GM21576 (cell line): ENCODE measurements at regions not wholly inside any gene's neighbourhood (a gene's known extent, or its start where the extent isn't known, plus 50 kb on each side); places are given as distances from the start of the nearest gene placed in this dataset.
A peak's percentile ranks its signal among the peaks of the same experiment; 100 is the strongest.

ENCODE experiments used
- ATAC-seq: cut with Tn5 transposase; IDR thresholded peaks from one replicate; pipeline ENCODE4 v1.9.1; 2021; ENCODE audit warnings: mild to moderate bottlenecking, moderate library complexity; ENCODE audit not compliant: unreplicated experiment

GRCh38 chr21:41037936-41038335, 130.0 kb upstream of the BACE2 start:
- ATAC-seq: no peak

GRCh38 chr21:41043014-41043413, 124.9 kb upstream of the BACE2 start:
- ATAC-seq: no peak

GRCh38 chr21:41045534-41046268, 122.3 kb upstream of the BACE2 start:
- ATAC-seq: no peak

GRCh38 chr21:41048145-41048544, 119.8 kb upstream of the BACE2 start:
- no peak for ATAC-seq

GRCh38 chr21:41048623-41049022, 119.3 kb upstream of the BACE2 start:
- ATAC-seq: no peak

GRCh38 chr21:41052820-41053555, 115.0 kb upstream of the BACE2 start:
- no peak for ATAC-seq

- no peak for ATAC-seq
These were observed 113.9 kb upstream of the BACE2 start for GRCh38 chr21:41054018-41054578.

GRCh38 chr21:41055266-41055665, 112.7 kb upstream of the BACE2 start:
- ATAC-seq: no peak

- ATAC-seq: no peak
These were observed 108.1 kb upstream of the BACE2 start for GRCh38 chr21:41059871-41060270.

GRCh38 chr21:41061701-41062100, 106.3 kb upstream of the BACE2 start:
- ATAC-seq: no peak

- no peak for ATAC-seq
These were observed 103.6 kb upstream of the BACE2 start for GRCh38 chr21:41064334-41064791.

- no peak for ATAC-seq
These were observed 103.0 kb upstream of the BACE2 start for GRCh38 chr21:41064951-41065350.

GRCh38 chr21:41065539-41065938, 102.4 kb upstream of the BACE2 start:
- ATAC-seq: no peak

GRCh38 chr21:41066086-41066938, 101.6 kb upstream of the BACE2 start:
- ATAC-seq: no peak

GRCh38 chr21:41067709-41068108, 100.3 kb upstream of the BACE2 start:
- ATAC-seq: no peak

- ATAC-seq: no peak
These were observed 99.5 kb upstream of the BACE2 start for GRCh38 chr21:41068496-41068895.

- peak; percentile 47 for ATAC-seq
These were observed 98.9 kb upstream of the BACE2 start for GRCh38 chr21:41068967-41069642.

GRCh38 chr21:41070284-41070683, 97.7 kb upstream of the BACE2 start:
- no peak for ATAC-seq

- no peak for ATAC-seq
These were observed 96.4 kb upstream of the BACE2 start for GRCh38 chr21:41071258-41072171.
